ENCODE measurements at regions not wholly inside any gene's neighbourhood (a gene's known extent, or its start where the extent isn't known, plus 50 kb on each side); places are given as distances from the start of the nearest gene placed in this dataset.

DNA sequence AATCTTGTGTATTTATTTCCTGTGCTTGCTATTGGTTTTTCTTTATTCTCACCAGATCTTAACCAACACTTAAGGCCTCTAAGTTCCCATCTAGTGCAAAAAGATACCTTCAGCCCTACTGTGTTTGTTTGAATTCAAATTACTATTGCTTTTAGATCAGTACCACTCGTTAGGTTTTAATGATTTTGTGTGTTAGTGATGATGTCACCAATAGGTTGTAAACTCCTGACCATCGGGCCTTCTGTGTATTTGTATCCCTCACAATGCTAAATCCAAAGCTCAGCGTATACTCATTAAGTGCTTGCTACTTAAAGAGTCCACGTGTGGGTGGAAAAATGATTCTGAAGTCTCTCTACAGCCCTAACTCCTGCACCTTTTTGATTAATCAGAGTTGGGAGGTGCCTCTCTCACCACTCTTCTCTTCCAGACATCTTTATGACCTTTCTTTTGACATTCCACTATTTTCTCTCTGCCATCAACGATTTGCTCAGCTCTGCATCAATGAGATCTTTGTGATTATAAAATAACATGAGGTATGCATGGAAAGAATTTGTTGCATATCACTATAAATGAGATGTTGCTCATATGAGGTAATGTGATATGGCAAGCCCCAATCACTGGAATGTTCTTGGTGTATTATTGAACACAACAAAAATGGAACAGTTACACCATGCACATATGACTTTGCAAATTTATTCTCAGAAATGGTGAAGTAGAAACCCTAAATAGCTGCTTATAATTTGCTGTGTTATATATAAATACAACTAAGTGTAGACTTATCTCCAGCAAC is 55.1 kb upstream of the LAMA2 start:
- H3K36me3 ChIP-seq (ENCODE audit: insufficient read depth, low read length), result no peaks in the 10 kb centered on the region
- no peak for DNase-seq (ENCODE audit: low spot score)
- H3K79me2 ChIP-seq (ENCODE audit: insufficient read depth, low read depth, low read length), result no peaks in the 10 kb centered on the region
- CTCF ChIA-PET (ENCODE audit: unreplicated experiment), result no interaction called here
- no TSS peak for BruUV-seq (replicated peaks)
- no peaks in the 10 kb centered on the region for H3K4me1 ChIP-seq (ENCODE audit: insufficient read depth, low read length, poor library complexity, severe bottlenecking)
- no peak overlapping the region for H3K4me3 ChIP-seq (ENCODE audit: low read depth, low read length, poor library complexity, severe bottlenecking)
- no peak overlapping the region for H2AFZ ChIP-seq (ENCODE audit: low read length)
- no peak for TF ChIP-seq EZH2phosphoT487 (IDR thresholded peaks at IDR 0.05; ENCODE audit: borderline replicate concordance, low read depth, low read length)
- TF ChIP-seq, protein P1, sequence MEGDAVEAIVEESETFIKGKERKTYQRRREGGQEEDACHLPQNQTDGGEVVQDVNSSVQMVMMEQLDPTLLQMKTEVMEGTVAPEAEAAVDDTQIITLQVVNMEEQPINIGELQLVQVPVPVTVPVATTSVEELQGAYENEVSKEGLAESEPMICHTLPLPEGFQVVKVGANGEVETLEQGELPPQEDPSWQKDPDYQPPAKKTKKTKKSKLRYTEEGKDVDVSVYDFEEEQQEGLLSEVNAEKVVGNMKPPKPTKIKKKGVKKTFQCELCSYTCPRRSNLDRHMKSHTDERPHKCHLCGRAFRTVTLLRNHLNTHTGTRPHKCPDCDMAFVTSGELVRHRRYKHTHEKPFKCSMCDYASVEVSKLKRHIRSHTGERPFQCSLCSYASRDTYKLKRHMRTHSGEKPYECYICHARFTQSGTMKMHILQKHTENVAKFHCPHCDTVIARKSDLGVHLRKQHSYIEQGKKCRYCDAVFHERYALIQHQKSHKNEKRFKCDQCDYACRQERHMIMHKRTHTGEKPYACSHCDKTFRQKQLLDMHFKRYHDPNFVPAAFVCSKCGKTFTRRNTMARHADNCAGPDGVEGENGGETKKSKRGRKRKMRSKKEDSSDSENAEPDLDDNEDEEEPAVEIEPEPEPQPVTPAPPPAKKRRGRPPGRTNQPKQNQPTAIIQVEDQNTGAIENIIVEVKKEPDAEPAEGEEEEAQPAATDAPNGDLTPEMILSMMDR (conservative IDR thresholded peaks at IDR 0.05; ENCODE audit: low read length), result no peak
- H3K4me2 ChIP-seq (ENCODE audit: low read length), result no peak overlapping the region
- no peaks in the 10 kb centered on the region for H3K9me2 ChIP-seq (ENCODE audit: insufficient read depth, low read length)
- no peaks in the 10 kb centered on the region for H3K9me3 ChIP-seq (ENCODE audit: low read length)
- H3K27ac ChIP-seq (ENCODE audit: low read depth, low read length, poor library complexity, severe bottlenecking), result no peak overlapping the region
- intact Hi-C loops (cut with micrococcal nuclease; ENCODE audit: unreplicated experiment), result no loop called here
- H4K20me1 ChIP-seq (ENCODE audit: insufficient read depth, low read length), result no peaks in the 10 kb centered on the region
- POLR2A ChIA-PET, result no interaction called here

DNA sequence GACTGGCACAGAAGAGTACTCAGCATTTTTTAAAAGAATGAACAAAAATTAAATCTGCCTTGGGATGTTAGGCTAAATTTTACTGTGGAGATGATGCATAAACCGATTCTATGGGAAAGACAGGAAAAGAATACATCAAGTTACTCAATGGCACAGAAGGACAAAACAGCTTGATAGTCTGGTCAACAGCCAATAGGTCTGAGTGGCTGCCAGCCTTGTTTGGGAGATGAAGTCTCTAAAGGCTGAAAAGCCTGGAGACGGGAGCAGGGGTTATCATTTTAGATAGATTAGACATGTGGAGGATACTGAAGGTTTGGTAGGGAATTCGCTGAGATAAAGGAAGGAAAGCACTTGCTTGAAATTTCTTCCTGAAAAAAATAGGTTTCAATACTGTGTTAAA is 56.3 kb upstream of the LAMA2 start:
- TF ChIP-seq, protein P1 (conservative IDR thresholded peaks at IDR 0.05; ENCODE audit: low read length), result no peak
- no peak for TF ChIP-seq EZH2phosphoT487 (IDR thresholded peaks at IDR 0.05; ENCODE audit: borderline replicate concordance, low read depth, low read length)
- no peak overlapping the region for H3K4me2 ChIP-seq (ENCODE audit: low read length)
- no peaks in the 10 kb centered on the region for H3K36me3 ChIP-seq (ENCODE audit: insufficient read depth, low read length)
- no peak overlapping the region for H3K27ac ChIP-seq (ENCODE audit: low read depth, low read length, poor library complexity, severe bottlenecking)
- ChIA-PET CTCF (ENCODE audit: unreplicated experiment) (no interaction called here), POLR2A (no interaction called here)
- H3K9me3 ChIP-seq (ENCODE audit: low read length), result no peaks in the 10 kb centered on the region
- no peaks in the 10 kb centered on the region for H3K4me1 ChIP-seq (ENCODE audit: insufficient read depth, low read length, poor library complexity, severe bottlenecking)
- intact Hi-C loops (cut with micrococcal nuclease; ENCODE audit: unreplicated experiment), result no loop called here
- H3K79me2 ChIP-seq (ENCODE audit: insufficient read depth, low read depth, low read length), result no peaks in the 10 kb centered on the region
- H3K9me2 ChIP-seq (ENCODE audit: insufficient read depth, low read length), result no peaks in the 10 kb centered on the region
- H2AFZ ChIP-seq (ENCODE audit: low read length), result no peak overlapping the region
- no peak for DNase-seq (ENCODE audit: low spot score)
- no TSS peak for BruUV-seq (replicated peaks)
- H3K4me3 ChIP-seq (ENCODE audit: low read depth, low read length, poor library complexity, severe bottlenecking), result no peak overlapping the region
- H4K20me1 ChIP-seq (ENCODE audit: insufficient read depth, low read length), result no peaks in the 10 kb centered on the region

DNA sequence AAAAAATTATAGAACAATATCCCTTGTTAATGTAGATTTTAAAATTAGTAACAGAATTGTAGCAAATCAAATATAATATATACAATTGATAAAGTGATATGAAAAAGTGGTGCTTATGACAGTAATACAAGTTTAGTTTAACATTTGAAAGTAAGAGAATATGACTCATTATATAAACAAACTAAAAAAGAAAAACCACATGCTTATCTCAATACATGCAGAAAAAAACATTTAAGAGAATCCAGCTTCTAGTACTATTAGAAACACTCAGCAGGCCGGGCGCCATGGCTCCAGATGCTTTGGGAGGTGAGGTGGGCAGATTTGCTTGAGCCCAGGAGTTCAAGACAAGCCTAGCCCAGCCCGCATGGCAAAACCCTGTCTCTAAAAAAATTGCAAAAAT is 60.7 kb upstream of the LAMA2 start:
- BruUV-seq (replicated peaks), result no TSS peak
- Histone ChIP-seq H4K20me1 (ENCODE audit: insufficient read depth, low read length) (no peaks in the 10 kb centered on the region), H3K36me3 (ENCODE audit: insufficient read depth, low read length) (no peaks in the 10 kb centered on the region), H3K4me2 (ENCODE audit: low read length) (no peak overlapping the region), H3K4me3 (ENCODE audit: low read depth, low read length, poor library complexity, severe bottlenecking) (no peak overlapping the region), H3K4me1 (ENCODE audit: insufficient read depth, low read length, poor library complexity, severe bottlenecking) (no peaks in the 10 kb centered on the region), H3K27ac (ENCODE audit: low read depth, low read length, poor library complexity, severe bottlenecking) (no peak overlapping the region), H2AFZ (ENCODE audit: low read length) (no peak overlapping the region), H3K9me3 (ENCODE audit: low read length) (no peaks in the 10 kb centered on the region), H3K79me2 (ENCODE audit: insufficient read depth, low read depth, low read length) (no peaks in the 10 kb centered on the region), H3K9me2 (ENCODE audit: insufficient read depth, low read length) (no peaks in the 10 kb centered on the region)
- CTCF ChIA-PET (ENCODE audit: unreplicated experiment), result no interaction called here
- no peak for TF ChIP-seq EZH2phosphoT487 (IDR thresholded peaks at IDR 0.05; ENCODE audit: borderline replicate concordance, low read depth, low read length)
- TF ChIP-seq, protein P1 (conservative IDR thresholded peaks at IDR 0.05; ENCODE audit: low read length), result no peak
- intact Hi-C loops (cut with micrococcal nuclease; ENCODE audit: unreplicated experiment), result no loop called here
- DNase-seq (ENCODE audit: low spot score), result no peak
- POLR2A ChIA-PET, result no interaction called here
